Coronary artery (tissue), 2 donors: ENCODE measurements at regions not wholly inside any gene's neighbourhood (a gene's known extent, or its start where the extent isn't known, plus 50 kb on each side); places are given as distances from the start of the nearest gene placed in this dataset.

ENCODE experiments used
- DNase-seq: peaks from one replicate; pipeline ENCODE4 v3.0.0-alpha.2; 2017; ENCODE audit warnings: low spot score
- H3K27ac ChIP-seq, 2 donors: fragments of 200-600 bp; sonication (generic); one replicate each; pipeline ENCODE4 v1.5.1; 2016 to 2019
- H3K4me3 ChIP-seq: fragments of 200-600 bp; sonication (generic); 2 replicates; pipeline ENCODE4 v1.5.1; 2016; ENCODE audit warnings: mild to moderate bottlenecking, moderate library complexity
- CTCF ChIP-seq: fragments of 200-600 bp; sonication (generic); IDR thresholded peaks from one replicate; pipeline ENCODE4 v1.5.1; 2019; ENCODE audit warnings: antibody characterized with exemption

GRCh38 chr3:40621252-40621651 is 96.5 kb downstream of the ZNF621 start:
- no peak for DNase-seq
- H3K27ac ChIP-seq = no peak overlapping the region
- no peak overlapping the region for H3K4me3 ChIP-seq
- TF ChIP-seq CTCF = no peak

- DNase-seq = no peak
- TF ChIP-seq CTCF = no peak
- Histone ChIP-seq H3K4me3 (no peak overlapping the region), H3K27ac (no peak overlapping the region)
These were observed 98.8 kb downstream of the ZNF621 start for GRCh38 chr3:40623567-40623966.

GRCh38 chr3:40624189-40624769 is 99.5 kb downstream of the ZNF621 start:
- no peak overlapping the region for H3K27ac ChIP-seq
- no peak overlapping the region for H3K4me3 ChIP-seq
- no peak for TF ChIP-seq CTCF
- no peak for DNase-seq

GRCh38 chr3:40627095-40627494 is 102.3 kb downstream of the ZNF621 start:
- Histone ChIP-seq H3K4me3 (no peak overlapping the region), H3K27ac (no peak overlapping the region)
- DNase-seq = no peak
- TF ChIP-seq CTCF = no peak

GRCh38 chr3:40628984-40629383 is 104.2 kb downstream of the ZNF621 start:
- TF ChIP-seq CTCF = no peak
- Histone ChIP-seq H3K4me3 (no peak overlapping the region), H3K27ac (no peak overlapping the region)
- no peak for DNase-seq

GRCh38 chr3:40631341-40631995 is 106.7 kb downstream of the ZNF621 start:
- Histone ChIP-seq H3K27ac (no peak overlapping the region), H3K4me3 (no peak overlapping the region)
- DNase-seq = no peak
- no peak for TF ChIP-seq CTCF

- H3K27ac ChIP-seq = no peak overlapping the region
- TF ChIP-seq CTCF = no peak
- DNase-seq = no peak
- no peak overlapping the region for H3K4me3 ChIP-seq
These were observed 113.1 kb downstream of the ZNF621 start for GRCh38 chr3:40637906-40638305.
